PC-3 (cell line): ENCODE measurements at regions not wholly inside any gene's neighbourhood (a gene's known extent, or its start where the extent isn't known, plus 50 kb on each side); places are given as distances from the start of the nearest gene placed in this dataset.

Experiments used
- ATAC-seq: fragments of 200-7000 bp; cut with Tn5 transposase; 2 replicates; pipeline ENCODE4 v1.9.1; 2020; ENCODE audit warnings: mild to moderate bottlenecking, moderate library complexity
- BruUV-seq: library from RNA; stranded (reverse); fragments of 400-500 nt; replicated peaks from 2 replicates; lab custom pipeline; 2021; lab: Mats Ljungman, UMichigan
- CTCF ChIA-PET: fragments of 300-600 bp; sonication (Branson Sonifier 250); formaldehyde crosslinking; loops from one replicate; lab custom pipeline; 2022; ENCODE audit warnings: antibody characterized with exemption; lab: Charles Lee
- POLR2A ChIA-PET: fragments of 300-600 bp; sonication (Branson Sonifier 250); formaldehyde crosslinking; loops from one replicate; lab custom pipeline; 2022; ENCODE audit warnings: antibody characterized with exemption; ENCODE audit not compliant: unreplicated experiment; lab: Charles Lee
- DNase-seq: peaks from one replicate; pipeline ENCODE4 v3.0.0-alpha.2; 2015
- H2AFZ ChIP-seq: fragments of 300-600 bp; sonication (generic); 2 replicates; pipeline ENCODE4 v1.6.0; 2016; ENCODE audit warnings: antibody characterized with exemption, low read length
- H3F3A ChIP-seq: fragments of 300-600 bp; sonication (generic); one replicate; pipeline ENCODE4 v1.6.0; 2017; ENCODE audit warnings: antibody characterized with exemption, low read length, control low read depth, mild to moderate bottlenecking; ENCODE audit not compliant: unreplicated experiment
- H3K27ac ChIP-seq: fragments of 300-600 bp; sonication (generic); 2 replicates; pipeline ENCODE4 v1.5.1; 2016; ENCODE audit warnings: mild to moderate bottlenecking, low read length
- H3K27me3 ChIP-seq: fragments of 300-600 bp; sonication (generic); 2 replicates; pipeline ENCODE4 v1.6.1; 2016; ENCODE audit warnings: low read length, mixed read lengths
- H3K36me3 ChIP-seq: fragments of 300-600 bp; sonication (generic); 2 replicates; pipeline ENCODE4 v1.6.1; 2016; ENCODE audit warnings: low read depth, mixed run types, low read length, mixed read lengths
- H3K4me1 ChIP-seq: fragments of 300-600 bp; sonication (generic); 2 replicates; pipeline ENCODE4 v1.5.1; 2016; ENCODE audit warnings: low read length; ENCODE audit not compliant: insufficient read depth
- H3K4me2 ChIP-seq: fragments of 300-600 bp; sonication (generic); 2 replicates; pipeline ENCODE4 v1.6.0; 2016; ENCODE audit warnings: low read length
- H3K4me3 ChIP-seq: fragments of 300-600 bp; sonication (generic); 2 replicates; pipeline ENCODE4 v1.5.1; 2016; ENCODE audit warnings: mild to moderate bottlenecking, low read length, mixed read lengths
- H3K79me2 ChIP-seq: fragments of 300-600 bp; sonication (generic); 2 replicates; pipeline ENCODE4 v1.6.1; 2017; ENCODE audit warnings: low read length, mixed read lengths
- H3K9ac ChIP-seq: fragments of 300-600 bp; sonication (generic); 2 replicates; pipeline ENCODE4 v1.6.0; 2016; ENCODE audit warnings: mild to moderate bottlenecking, low read length
- H3K9me2 ChIP-seq: fragments of 300-600 bp; sonication (generic); replicated peaks from 2 replicates; pipeline ENCODE4 v1.6.1; 2016; ENCODE audit warnings: mixed run types, low read length, mixed read lengths
- H3K9me3 ChIP-seq: fragments of 300-600 bp; sonication (generic); 2 replicates; pipeline ENCODE4 v1.6.1; 2016; ENCODE audit warnings: low read length, mixed read lengths
- H4K20me1 ChIP-seq: fragments of 300-600 bp; sonication (generic); 2 replicates; pipeline ENCODE4 v1.6.1; 2016; ENCODE audit warnings: low read length, mixed read lengths
- CTCF ChIP-seq: fragments of 300-600 bp; sonication (generic); conservative IDR thresholded peaks from 2 replicates; pipeline ENCODE4 v1.5.1; 2017; ENCODE audit warnings: antibody characterized with exemption, low read depth, mild to moderate bottlenecking, low read length
- EZH2 ChIP-seq: fragments of 300-600 bp; sonication (generic); IDR thresholded peaks from one replicate; pipeline ENCODE4 v1.6.1; 2017; ENCODE audit warnings: antibody characterized with exemption, mild to moderate bottlenecking, low read length; ENCODE audit not compliant: unreplicated experiment
- EZH2phosphoT487 ChIP-seq: fragments of 300-600 bp; sonication (generic); IDR thresholded peaks from 2 replicates; pipeline ENCODE4 v1.6.1; 2018; ENCODE audit warnings: mild to moderate bottlenecking, antibody characterized with exemption, low read length, borderline replicate concordance
- intact Hi-C: fragments of 100-400 bp; cut with micrococcal nuclease; formaldehyde crosslinking; loops from 2 replicates; pipeline ENCODE4 v1.9.0; 2023

- BruUV-seq, result no TSS peak
- no peak overlapping the region for H3K4me3 ChIP-seq
- intact Hi-C loops, result no loop called here
- ATAC-seq (no peak), DNase-seq (no peak)
- no peak overlapping the region for H3K9ac ChIP-seq
- no peaks in the 10 kb centered on the region for H3K27me3 ChIP-seq
- no peaks in the 10 kb centered on the region for H3K79me2 ChIP-seq
- no peaks in the 10 kb centered on the region for H3K36me3 ChIP-seq
- H3K4me2 ChIP-seq, result no peak overlapping the region
- H4K20me1 ChIP-seq, result no peaks in the 10 kb centered on the region
- H3K9me2 ChIP-seq, result no peaks in the 10 kb centered on the region
- peaks cover 19% of the 10 kb centered on the region; the same call in 1 of the 2 replicates for H3K9me3 ChIP-seq
- TF ChIP-seq EZH2 (no peak), EZH2phosphoT487 (no peak), CTCF (no peak)
- ChIA-PET CTCF (no interaction called here), POLR2A (no interaction called here)
- H3K4me1 ChIP-seq, result no peaks in the 10 kb centered on the region
- no peak overlapping the region for H2AFZ ChIP-seq
- H3F3A ChIP-seq, result no peaks in the 10 kb centered on the region
- H3K27ac ChIP-seq, result no peak overlapping the region
Observed at GRCh38 chr3:1726741-1727140, 371.9 kb upstream of the CNTN4 start.

- Histone ChIP-seq H2AFZ (no peak overlapping the region), H4K20me1 (no peaks in the 10 kb centered on the region), H3K27me3 (no peaks in the 10 kb centered on the region), H3K4me2 (no peak overlapping the region), H3K4me3 (no peak overlapping the region), H3F3A (no peaks in the 10 kb centered on the region), H3K9me3 (peaks cover 15% of the 10 kb centered on the region; the same call in 1 of the 2 replicates), H3K27ac (no peak overlapping the region), H3K4me1 (no peaks in the 10 kb centered on the region), H3K36me3 (no peaks in the 10 kb centered on the region), H3K79me2 (no peaks in the 10 kb centered on the region), H3K9ac (no peak overlapping the region), H3K9me2 (no peaks in the 10 kb centered on the region)
- ATAC-seq (no peak), DNase-seq (no peak)
- BruUV-seq, result no TSS peak
- ChIA-PET CTCF (no interaction called here), POLR2A (no interaction called here)
- intact Hi-C loops, result no loop called here
- TF ChIP-seq CTCF (no peak), EZH2phosphoT487 (no peak), EZH2 (no peak)
Observed at GRCh38 chr3:1727242-1727641, 371.4 kb upstream of the CNTN4 start.

GRCh38 chr3:1728510-1728909 is 370.2 kb upstream of the CNTN4 start:
- H3K27ac ChIP-seq, result no peak overlapping the region
- BruUV-seq, result no TSS peak
- H3K36me3 ChIP-seq, result no peaks in the 10 kb centered on the region
- ChIA-PET POLR2A (no interaction called here), CTCF (no interaction called here)
- H3K4me1 ChIP-seq, result no peaks in the 10 kb centered on the region
- no peaks in the 10 kb centered on the region for H3K27me3 ChIP-seq
- H3K9me2 ChIP-seq, result no peaks in the 10 kb centered on the region
- H3K9me3 ChIP-seq, result peaks cover 11% of the 10 kb centered on the region; the same call in 1 of the 2 replicates
- intact Hi-C loops, result no loop called here
- DNase-seq (no peak), ATAC-seq (no peak)
- no peak overlapping the region for H3K9ac ChIP-seq
- no peak overlapping the region for H2AFZ ChIP-seq
- TF ChIP-seq EZH2phosphoT487 (no peak), EZH2 (no peak), CTCF (no peak)
- no peaks in the 10 kb centered on the region for H3K79me2 ChIP-seq
- H3K4me2 ChIP-seq, result no peak overlapping the region
- H4K20me1 ChIP-seq, result no peaks in the 10 kb centered on the region
- H3F3A ChIP-seq, result no peaks in the 10 kb centered on the region
- H3K4me3 ChIP-seq, result no peak overlapping the region
